ENCODE measurements at regions not wholly inside any gene's neighbourhood (a gene's known extent, or its start where the extent isn't known, plus 50 kb on each side); places are given as distances from the start of the nearest gene placed in this dataset.
"Not testable (repeated sequence)": the region's sequence is repeated elsewhere in the genome, so short reads cannot be mapped to it uniquely, and the experiment has no call there.

- Mint-ChIP-seq H3K36me3 (no peaks in the 10 kb centered on the region), H3K27me3 (peaks cover 0 to 5% (median 5%) of the 10 kb centered on the region in 3 donors), H3K9me3 (peaks cover 0 to 5% (median 0%) of the 10 kb centered on the region in 7 donors), H3K4me1 (peaks cover 0 to 4% (median 0%) of the 10 kb centered on the region in 3 donors), H3K4me3 (peak overlapping the region in 1 of 8 donors; percentile 17), H3K27ac (no peak overlapping the region)
- ATAC-seq (ENCODE audit: low read depth in 2 of 2) (no peak), DNase-seq (no peak)
Observed at GRCh38 chr9:94482110-94482509, 72.8 kb upstream of the PCAT7 start.

DNA sequence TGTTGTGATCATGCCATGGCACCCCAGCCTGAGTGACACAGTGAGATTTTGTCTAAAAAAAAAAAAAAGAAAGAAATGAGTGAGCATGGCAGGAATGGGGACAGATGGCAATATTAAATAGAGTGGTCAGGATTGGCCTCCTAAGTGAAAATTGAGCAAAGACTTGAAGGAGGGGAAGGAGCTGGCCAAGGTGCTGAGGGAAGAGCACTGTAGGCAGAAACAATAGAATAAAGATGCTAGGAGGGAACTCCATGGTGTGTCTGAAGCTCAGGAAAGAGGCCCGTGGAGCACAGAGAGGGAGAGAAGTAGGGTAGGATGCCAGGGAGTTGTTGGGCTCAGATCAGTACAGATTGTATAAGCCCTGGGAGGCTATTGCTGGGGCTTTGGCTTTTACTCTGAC is 64.4 kb upstream of the PCAT7 start:
- Mint-ChIP-seq H3K4me3 (no peak overlapping the region), H3K27me3 (peaks cover 2 to 9% (median 8%) of the 10 kb centered on the region in 3 donors), H3K27ac (no peak overlapping the region), H3K4me1 (no peaks in the 10 kb centered on the region), H3K9me3 (peaks cover 0 to 7% (median 0%) of the 10 kb centered on the region in 7 donors), H3K36me3 (no peaks in the 10 kb centered on the region)
- DNase-seq, result no peak
- ATAC-seq (ENCODE audit: low read depth in 2 of 2), result no peak

DNA sequence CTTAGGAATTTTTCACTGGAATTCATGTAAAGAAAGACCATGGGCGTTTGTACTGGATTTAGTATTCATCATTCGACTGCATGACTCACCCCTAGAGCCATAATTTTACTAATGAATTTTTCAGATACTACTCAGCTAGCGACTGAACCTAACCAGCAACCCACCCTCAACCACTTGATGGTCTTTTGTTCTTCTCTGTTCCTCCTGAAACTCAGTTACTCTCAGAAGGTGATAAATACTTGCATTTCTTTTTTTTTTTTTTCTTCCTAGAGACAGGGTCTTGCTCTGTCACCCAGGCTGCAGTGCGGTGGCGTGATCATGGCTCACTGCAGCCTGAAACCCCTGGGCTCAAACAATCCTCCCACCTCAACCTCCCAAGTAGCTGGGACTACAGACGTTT is 62.8 kb upstream of the PCAT7 start:
- not testable (repeated sequence) for DNase-seq; H3K4me1 Mint-ChIP-seq; H3K27ac Mint-ChIP-seq; H3K9me3 Mint-ChIP-seq; ATAC-seq (ENCODE audit: low read depth in 2 of 2); H3K27me3 Mint-ChIP-seq; H3K4me3 Mint-ChIP-seq; H3K36me3 Mint-ChIP-seq

DNA sequence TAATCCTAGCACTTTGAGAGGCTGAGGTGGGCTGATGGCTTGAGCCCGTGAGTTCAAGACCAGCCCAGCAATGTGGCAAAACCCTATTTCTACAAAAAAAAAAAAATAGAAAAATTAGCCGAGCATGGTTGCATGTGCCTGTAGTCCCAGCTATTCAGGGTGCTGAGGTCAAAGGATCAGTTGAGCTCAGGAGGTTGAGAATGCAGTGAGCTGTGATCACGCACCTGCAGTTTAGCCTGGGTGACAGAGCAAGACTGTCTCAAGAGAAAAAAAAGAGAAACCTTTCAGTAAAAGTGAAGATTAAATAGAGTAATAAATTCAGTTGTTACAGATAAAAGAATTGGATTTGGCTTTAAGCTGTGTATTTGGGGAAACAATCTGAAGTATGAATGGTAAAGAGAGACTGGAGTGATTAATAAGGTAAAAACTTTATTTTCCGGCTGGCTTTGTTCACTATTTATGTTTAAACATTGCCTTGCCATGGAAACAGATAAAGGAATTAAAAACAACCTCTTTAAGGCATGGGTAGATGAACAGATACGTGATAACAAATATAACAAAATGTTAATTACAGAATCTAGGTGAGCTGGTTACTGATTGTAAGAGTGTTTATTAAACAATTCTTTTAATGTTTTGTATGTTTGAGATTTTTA is 56.0 kb upstream of the PCAT7 start:
- peak; percentile 60 to 64 for ATAC-seq (ENCODE audit: low read depth in 2 of 2)
- no peak for DNase-seq
- Mint-ChIP-seq H3K9me3 (peaks cover 0 to under 1% (median 0%) of the 10 kb centered on the region in 7 donors), H3K27me3 (no peaks in the 10 kb centered on the region), H3K4me3 (no peak overlapping the region), H3K27ac (peak overlapping the region in 3 of 6 donors; percentile 40 to 83 (median 67)), H3K4me1 (peaks cover 0 to 6% (median 3%) of the 10 kb centered on the region in 3 donors), H3K36me3 (no peaks in the 10 kb centered on the region)

GRCh38 chr9:94504358-94504757 is 50.5 kb upstream of the PCAT7 start:
- ATAC-seq (ENCODE audit: low read depth in 2 of 2) (no peak), DNase-seq (no peak)
- peaks cover 0 to 4% (median 0%) of the 10 kb centered on the region in 3 donors for H3K27me3 Mint-ChIP-seq
- H3K9me3 Mint-ChIP-seq, result peaks cover 0 to 16% (median 0%) of the 10 kb centered on the region in 7 donors
- H3K27ac Mint-ChIP-seq, result peak overlapping the region in 1 of 6 donors; percentile 63
- H3K4me3 Mint-ChIP-seq, result no peak overlapping the region
- no peaks in the 10 kb centered on the region for H3K36me3 Mint-ChIP-seq
- H3K4me1 Mint-ChIP-seq, result no peaks in the 10 kb centered on the region

All from naive B cell (primary cell).